Vagina (tissue), 2 donors: ENCODE measurements at regions not wholly inside any gene's neighbourhood (a gene's known extent, or its start where the extent isn't known, plus 50 kb on each side); places are given as distances from the start of the nearest gene placed in this dataset.

Experiments used
- CTCF ChIP-seq, 3 experiments: fragments of 450-650 bp in 2 of 3; fragments of 200-600 bp in 1 of 3; sonication (generic) in 1 of 3; IDR thresholded peaks; one replicate each; pipeline ENCODE4 v1.5.1; 2017 to 2019; ENCODE audit warnings: antibody characterized with exemption in 3 of 3, mild to moderate bottlenecking in 2 of 3, moderate library complexity in 2 of 3
- POLR2A ChIP-seq, 2 donors: fragments of 450-650 bp; IDR thresholded peaks; one replicate each; pipeline ENCODE4 v1.6.1; 2017; ENCODE audit warnings: antibody characterized with exemption in 2 of 2, mild to moderate bottlenecking in 2 of 2, moderate library complexity in 2 of 2
- POLR2AphosphoS5 ChIP-seq, 2 donors: sonication (generic); formaldehyde crosslinking; IDR thresholded peaks; one replicate each; pipeline ENCODE4 v1.9.0; 2017; ENCODE audit warnings: antibody characterized with exemption in 2 of 2, mild to moderate bottlenecking in 2 of 2, low read depth in 1 of 2; ENCODE audit not compliant: insufficient read depth in 1 of 2

- no peak for TF ChIP-seq CTCF (IDR thresholded peaks at IDR 0.05)
- no peak for TF ChIP-seq POLR2AphosphoS5 (IDR thresholded peaks at IDR 0.05; ENCODE audit: insufficient read depth in 1 of 2, low read depth in 1 of 2)
- no peak for TF ChIP-seq POLR2A (IDR thresholded peaks at IDR 0.05)
These were observed 1360.5 kb upstream of the ADGRL4 start for GRCh38 chr1:80367058-80367457.
